NCI-H226 (cell line): ENCODE measurements at regions not wholly inside any gene's neighbourhood (a gene's known extent, or its start where the extent isn't known, plus 50 kb on each side); places are given as distances from the start of the nearest gene placed in this dataset.
"Not testable (repeated sequence)": the region's sequence is repeated elsewhere in the genome, so short reads cannot be mapped to it uniquely, and the experiment has no call there.

ENCODE experiments used
- DNase-seq: peaks from one replicate; pipeline ENCODE4 v3.0.0-alpha.2; 2015

GRCh38 chr13:50236898-50237318 lies 221.7 kb downstream of the KCNRG start:
- DNase-seq = no peak

GRCh38 chr13:50238922-50239321 lies 223.7 kb downstream of the KCNRG start:
- DNase-seq = no peak

GRCh38 chr13:50241479-50241878 lies 226.2 kb downstream of the KCNRG start:
- no peak for DNase-seq

- no peak for DNase-seq
These were observed 228.7 kb downstream of the KCNRG start for GRCh38 chr13:50243931-50244330.

GRCh38 chr13:50244355-50244712 lies 229.1 kb downstream of the KCNRG start:
- no peak for DNase-seq

- peak; percentile 73 for DNase-seq
These were observed 229.7 kb downstream of the KCNRG start for GRCh38 chr13:50244713-50245574.

- no peak for DNase-seq
These were observed 232.0 kb downstream of the KCNRG start for GRCh38 chr13:50247223-50247622.

- DNase-seq = no peak
These were observed 233.4 kb downstream of the KCNRG start for GRCh38 chr13:50248516-50249143.

GRCh38 chr13:50249144-50249521 lies 233.9 kb downstream of the KCNRG start:
- DNase-seq = no peak

GRCh38 chr13:50250401-50250800 lies 235.2 kb downstream of the KCNRG start:
- DNase-seq = no peak

GRCh38 chr13:50255639-50256038 lies 240.4 kb downstream of the KCNRG start:
- no peak for DNase-seq

GRCh38 chr13:50256536-50257321 lies 241.5 kb downstream of the KCNRG start:
- not testable (repeated sequence) for DNase-seq

- no peak for DNase-seq
These were observed 242.4 kb downstream of the KCNRG start for GRCh38 chr13:50257646-50258045.

- DNase-seq = no peak
These were observed 246.1 kb downstream of the KCNRG start for GRCh38 chr13:50261130-50261901.

GRCh38 chr13:50267066-50267465 lies 251.8 kb downstream of the KCNRG start:
- no peak for DNase-seq

- peak; percentile 20 for DNase-seq
These were observed 252.7 kb downstream of the KCNRG start for GRCh38 chr13:50267917-50268316.

- DNase-seq = peak; percentile 73
These were observed 253.3 kb downstream of the KCNRG start for GRCh38 chr13:50268500-50268899.

GRCh38 chr13:50274181-50274580 lies 258.9 kb downstream of the KCNRG start:
- no peak for DNase-seq

- no peak for DNase-seq
These were observed 260.3 kb downstream of the KCNRG start for GRCh38 chr13:50275392-50276063.

- no peak for DNase-seq
These were observed 261.3 kb downstream of the KCNRG start for GRCh38 chr13:50276550-50276949.

- DNase-seq = no peak
These were observed 261.9 kb downstream of the KCNRG start for GRCh38 chr13:50277127-50277526.

GRCh38 chr13:50277906-50278305 lies 262.7 kb downstream of the KCNRG start:
- no peak for DNase-seq
